Neural progenitor cell (in vitro differentiated cells): ENCODE measurements at regions not wholly inside any gene's neighbourhood (a gene's known extent, or its start where the extent isn't known, plus 50 kb on each side); places are given as distances from the start of the nearest gene placed in this dataset.

Source experiments
- CTCF ChIP-seq: fragments of 200-600 bp; sonication (generic); IDR thresholded peaks from 2 replicates; pipeline ENCODE4 v1.5.1; 2017; ENCODE audit warnings: antibody characterized with exemption, mild to moderate bottlenecking
- EZH2 ChIP-seq: fragments of 200-600 bp; sonication (generic); IDR thresholded peaks from 2 replicates; pipeline ENCODE4 v1.6.1; 2017; ENCODE audit warnings: antibody characterized with exemption, mild to moderate bottlenecking, moderate library complexity
- EZH2phosphoT487 ChIP-seq: fragments of 200-600 bp; sonication (generic); IDR thresholded peaks from 2 replicates; pipeline ENCODE4 v1.6.1; 2017; ENCODE audit warnings: antibody characterized with exemption

- no peak for TF ChIP-seq CTCF
- no peak for TF ChIP-seq EZH2
- TF ChIP-seq EZH2phosphoT487: no peak
Observed at GRCh38 chr13:105591277-105591676, 944.2 kb downstream of the EFNB2 start.
